Thyroid gland (tissue), 4 donors: ENCODE measurements at regions not wholly inside any gene's neighbourhood (a gene's known extent, or its start where the extent isn't known, plus 50 kb on each side); places are given as distances from the start of the nearest gene placed in this dataset.

ENCODE experiments used
- POLR2A ChIP-seq, 2 donors: fragments of 450-650 bp; IDR thresholded peaks; one replicate each; pipeline ENCODE4 v1.6.1; 2017; ENCODE audit warnings: antibody characterized with exemption in 2 of 2, mild to moderate bottlenecking in 2 of 2, moderate library complexity in 1 of 2
- TF ChIP-seq, protein P1 (sequence below), 6 experiments: fragments of 200-600 bp in 3 of 6; fragments of 450-650 bp in 3 of 6; sonication (generic) in 3 of 6; IDR thresholded peaks; one replicate each; pipeline ENCODE4 v1.5.1; 2016 to 2019; ENCODE audit warnings: antibody characterized with exemption in 6 of 6, mild to moderate bottlenecking in 2 of 6, inconsistent platforms in 1 of 6, moderate library complexity in 1 of 6

DNA sequence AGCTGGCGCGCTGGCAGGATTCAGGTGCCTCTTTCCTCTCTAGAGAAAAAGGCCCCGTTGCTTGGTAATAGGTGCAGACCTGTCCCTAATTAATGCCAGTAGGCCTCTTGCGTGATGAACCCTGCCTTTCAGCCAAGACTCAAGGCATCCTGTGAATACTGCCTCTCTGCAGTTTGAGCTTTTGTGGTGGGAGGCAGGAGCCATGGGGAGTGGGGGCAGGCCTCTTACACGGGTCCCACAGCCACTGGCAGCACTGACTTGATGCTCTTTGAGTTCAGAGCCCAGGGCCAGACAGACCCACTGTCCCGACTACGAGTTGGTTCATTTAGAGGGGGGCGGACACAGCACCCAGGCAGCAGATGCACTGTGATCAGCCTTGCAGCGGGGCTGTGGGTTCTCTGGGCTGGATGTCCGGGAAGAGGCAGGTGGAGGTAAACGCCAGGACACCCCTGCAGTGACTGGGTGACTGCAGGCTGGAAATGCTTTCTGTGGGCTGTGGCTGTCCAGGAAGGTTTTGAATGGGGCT is 237.0 kb downstream of the SEC14L1 start:
- TF ChIP-seq, protein P1, sequence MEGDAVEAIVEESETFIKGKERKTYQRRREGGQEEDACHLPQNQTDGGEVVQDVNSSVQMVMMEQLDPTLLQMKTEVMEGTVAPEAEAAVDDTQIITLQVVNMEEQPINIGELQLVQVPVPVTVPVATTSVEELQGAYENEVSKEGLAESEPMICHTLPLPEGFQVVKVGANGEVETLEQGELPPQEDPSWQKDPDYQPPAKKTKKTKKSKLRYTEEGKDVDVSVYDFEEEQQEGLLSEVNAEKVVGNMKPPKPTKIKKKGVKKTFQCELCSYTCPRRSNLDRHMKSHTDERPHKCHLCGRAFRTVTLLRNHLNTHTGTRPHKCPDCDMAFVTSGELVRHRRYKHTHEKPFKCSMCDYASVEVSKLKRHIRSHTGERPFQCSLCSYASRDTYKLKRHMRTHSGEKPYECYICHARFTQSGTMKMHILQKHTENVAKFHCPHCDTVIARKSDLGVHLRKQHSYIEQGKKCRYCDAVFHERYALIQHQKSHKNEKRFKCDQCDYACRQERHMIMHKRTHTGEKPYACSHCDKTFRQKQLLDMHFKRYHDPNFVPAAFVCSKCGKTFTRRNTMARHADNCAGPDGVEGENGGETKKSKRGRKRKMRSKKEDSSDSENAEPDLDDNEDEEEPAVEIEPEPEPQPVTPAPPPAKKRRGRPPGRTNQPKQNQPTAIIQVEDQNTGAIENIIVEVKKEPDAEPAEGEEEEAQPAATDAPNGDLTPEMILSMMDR (IDR thresholded peaks at IDR 0.05) = no peak
- no peak for TF ChIP-seq POLR2A (IDR thresholded peaks at IDR 0.05)
